Mesothelial cell of epicardium (in vitro differentiated cells): ENCODE measurements at regions not wholly inside any gene's neighbourhood (a gene's known extent, or its start where the extent isn't known, plus 50 kb on each side); places are given as distances from the start of the nearest gene placed in this dataset.

Experiments
- DNase-seq, 2 experiments: peaks; one replicate each; pipeline ENCODE4 v3.0.0; 2021; ENCODE audit warnings: low spot score in 2 of 2; ENCODE audit not compliant: unreplicated experiment in 2 of 2
- H3K27ac Mint-ChIP-seq: 2 replicates; pipeline ENCODE4 v1.8.0; 2021; ENCODE audit warnings: mixed read lengths
- H3K27me3 Mint-ChIP-seq: 2 replicates; pipeline ENCODE4 v1.8.0; 2021; ENCODE audit warnings: low read depth, mixed read lengths
- H3K36me3 Mint-ChIP-seq: 2 replicates; pipeline ENCODE4 v1.8.0; 2021; ENCODE audit warnings: mixed read lengths
- H3K4me1 Mint-ChIP-seq: 2 replicates; pipeline ENCODE4 v1.8.0; 2021; ENCODE audit warnings: mixed read lengths
- H3K4me3 Mint-ChIP-seq: 2 replicates; pipeline ENCODE4 v1.8.0; 2021; ENCODE audit warnings: mild to moderate bottlenecking, moderate library complexity, mixed read lengths
- H3K9me3 Mint-ChIP-seq: 2 replicates; pipeline ENCODE4 v1.8.0; 2021; ENCODE audit warnings: mixed read lengths
- CTCF ChIP-seq: fragments of 200-600 bp; sonication (generic); IDR thresholded peaks from one replicate; pipeline ENCODE4 v1.5.0; 2021; ENCODE audit warnings: antibody characterized with exemption; ENCODE audit not compliant: unreplicated experiment

GRCh38 chr3:94862703-94863102 lies 799.8 kb downstream of the NSUN3 start:
- no peak for DNase-seq
- no peak for TF ChIP-seq CTCF
- Mint-ChIP-seq H3K4me1 (no peaks in the 10 kb centered on the region), H3K27ac (no peak overlapping the region), H3K9me3 (peaks cover 71% of the 10 kb centered on the region), H3K27me3 (no peaks in the 10 kb centered on the region), H3K4me3 (no peak overlapping the region), H3K36me3 (peaks cover 28% of the 10 kb centered on the region)

GRCh38 chr3:94869059-94869547 lies 806.2 kb downstream of the NSUN3 start:
- Mint-ChIP-seq H3K4me1 (no peaks in the 10 kb centered on the region), H3K9me3 (peaks cover 29% of the 10 kb centered on the region), H3K27me3 (no peaks in the 10 kb centered on the region), H3K4me3 (no peak overlapping the region), H3K27ac (no peak overlapping the region), H3K36me3 (peaks cover 8% of the 10 kb centered on the region)
- DNase-seq, result no peak
- no peak for TF ChIP-seq CTCF

GRCh38 chr3:94873751-94874150 lies 810.9 kb downstream of the NSUN3 start:
- no peak for DNase-seq
- H3K4me3 Mint-ChIP-seq, result no peak overlapping the region
- peaks cover 23% of the 10 kb centered on the region for H3K4me1 Mint-ChIP-seq
- no peak overlapping the region for H3K27ac Mint-ChIP-seq
- no peaks in the 10 kb centered on the region for H3K9me3 Mint-ChIP-seq
- no peaks in the 10 kb centered on the region for H3K36me3 Mint-ChIP-seq
- H3K27me3 Mint-ChIP-seq, result no peaks in the 10 kb centered on the region
- no peak for TF ChIP-seq CTCF

DNA sequence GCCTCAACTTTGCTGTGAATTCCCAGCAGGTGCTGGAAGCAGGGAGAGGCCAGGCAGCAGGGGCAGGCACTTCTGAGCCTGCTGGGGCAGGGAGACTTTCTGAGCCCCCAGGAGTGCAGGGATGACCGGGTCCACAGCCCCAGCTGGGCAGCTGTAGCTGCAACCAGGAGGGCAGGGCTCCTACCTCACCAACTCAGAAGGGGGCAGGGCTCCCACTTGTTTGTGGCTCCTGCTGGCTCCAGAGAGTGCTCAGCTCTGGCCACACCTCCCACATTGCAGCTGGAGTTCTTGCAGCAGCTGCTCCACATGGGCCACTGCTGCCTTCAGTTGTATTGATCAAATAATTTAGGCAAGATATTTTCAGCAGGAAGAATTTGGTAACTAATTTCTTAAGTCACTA lies 812.3 kb downstream of the NSUN3 start:
- peaks cover 32% of the 10 kb centered on the region for H3K4me1 Mint-ChIP-seq
- no peaks in the 10 kb centered on the region for H3K36me3 Mint-ChIP-seq
- no peak overlapping the region for H3K27ac Mint-ChIP-seq
- H3K4me3 Mint-ChIP-seq, result no peak overlapping the region
- H3K9me3 Mint-ChIP-seq, result no peaks in the 10 kb centered on the region
- no peak for TF ChIP-seq CTCF
- no peaks in the 10 kb centered on the region for H3K27me3 Mint-ChIP-seq
- DNase-seq, result no peak

DNA sequence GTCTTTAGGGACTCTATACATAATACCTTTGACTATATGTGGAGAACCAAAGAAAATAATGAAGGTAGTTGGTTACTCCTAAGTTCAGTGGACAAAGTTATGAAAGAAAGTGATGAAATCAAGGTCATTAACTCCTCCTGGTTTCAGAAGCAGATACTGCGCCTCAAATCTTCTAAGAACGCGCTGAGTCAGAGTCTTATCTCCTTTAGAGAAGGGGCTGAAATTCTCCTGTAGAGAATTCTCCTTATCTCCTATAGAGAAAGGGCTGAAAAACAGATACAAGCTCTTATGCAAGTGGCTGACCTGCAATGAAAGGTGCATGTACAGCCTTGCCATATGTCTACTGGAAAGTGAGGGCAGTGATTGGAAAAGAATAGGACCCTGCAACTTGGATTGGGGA lies 824.2 kb downstream of the NSUN3 start:
- peaks cover 14% of the 10 kb centered on the region for H3K9me3 Mint-ChIP-seq
- no peak overlapping the region for H3K27ac Mint-ChIP-seq
- no peaks in the 10 kb centered on the region for H3K36me3 Mint-ChIP-seq
- no peak for TF ChIP-seq CTCF
- H3K4me1 Mint-ChIP-seq, result peaks cover 14% of the 10 kb centered on the region
- no peak for DNase-seq
- H3K4me3 Mint-ChIP-seq, result no peak overlapping the region
- H3K27me3 Mint-ChIP-seq, result peaks cover 4% of the 10 kb centered on the region

GRCh38 chr3:94896994-94897393 lies 834.1 kb downstream of the NSUN3 start:
- no peaks in the 10 kb centered on the region for H3K9me3 Mint-ChIP-seq
- H3K27me3 Mint-ChIP-seq, result no peaks in the 10 kb centered on the region
- no peak for DNase-seq
- no peak overlapping the region for H3K27ac Mint-ChIP-seq
- H3K36me3 Mint-ChIP-seq, result no peaks in the 10 kb centered on the region
- TF ChIP-seq CTCF, result no peak
- no peak overlapping the region for H3K4me3 Mint-ChIP-seq
- peaks cover 13% of the 10 kb centered on the region for H3K4me1 Mint-ChIP-seq
